ENCODE measurements at regions not wholly inside any gene's neighbourhood (a gene's known extent, or its start where the extent isn't known, plus 50 kb on each side); places are given as distances from the start of the nearest gene placed in this dataset.

GRCh38 chr6:74320715-74321114, 624.7 kb downstream of the CD109 start:
- TF ChIP-seq TCF12 (IDR thresholded peaks at IDR 0.05; ENCODE audit: low read depth) = no peak
- TF ChIP-seq MAX (IDR thresholded peaks at IDR 0.05) = no peak
- no peak for TF ChIP-seq USF1 (IDR thresholded peaks at IDR 0.05)
- TF ChIP-seq EGR1 (IDR thresholded peaks at IDR 0.05) = no peak
- TF ChIP-seq RAD21 (IDR thresholded peaks at IDR 0.05; ENCODE audit: low read depth) = no peak
- TF ChIP-seq CEBPB (IDR thresholded peaks at IDR 0.05) = no peak
- no peak for TF ChIP-seq EP300 (IDR thresholded peaks at IDR 0.05; ENCODE audit: borderline replicate concordance)
- TF ChIP-seq YY1 (IDR thresholded peaks at IDR 0.05; ENCODE audit: low read depth) = no peak
- TF ChIP-seq TEAD4 (IDR thresholded peaks at IDR 0.05) = no peak
- no peak for TF ChIP-seq REST (IDR thresholded peaks at IDR 0.05; ENCODE audit: low read depth)
- TF ChIP-seq CREB1 (IDR thresholded peaks at IDR 0.05; ENCODE audit: low read depth) = no peak
- TF ChIP-seq FOXM1 (IDR thresholded peaks at IDR 0.05; ENCODE audit: borderline replicate concordance, low read depth) = no peak

Measured in Ishikawa (cell line).